ENCODE measurements at regions not wholly inside any gene's neighbourhood (a gene's known extent, or its start where the extent isn't known, plus 50 kb on each side); places are given as distances from the start of the nearest gene placed in this dataset.
"Not testable (repeated sequence)": the region's sequence is repeated elsewhere in the genome, so short reads cannot be mapped to it uniquely, and the experiment has no call there.

DNA sequence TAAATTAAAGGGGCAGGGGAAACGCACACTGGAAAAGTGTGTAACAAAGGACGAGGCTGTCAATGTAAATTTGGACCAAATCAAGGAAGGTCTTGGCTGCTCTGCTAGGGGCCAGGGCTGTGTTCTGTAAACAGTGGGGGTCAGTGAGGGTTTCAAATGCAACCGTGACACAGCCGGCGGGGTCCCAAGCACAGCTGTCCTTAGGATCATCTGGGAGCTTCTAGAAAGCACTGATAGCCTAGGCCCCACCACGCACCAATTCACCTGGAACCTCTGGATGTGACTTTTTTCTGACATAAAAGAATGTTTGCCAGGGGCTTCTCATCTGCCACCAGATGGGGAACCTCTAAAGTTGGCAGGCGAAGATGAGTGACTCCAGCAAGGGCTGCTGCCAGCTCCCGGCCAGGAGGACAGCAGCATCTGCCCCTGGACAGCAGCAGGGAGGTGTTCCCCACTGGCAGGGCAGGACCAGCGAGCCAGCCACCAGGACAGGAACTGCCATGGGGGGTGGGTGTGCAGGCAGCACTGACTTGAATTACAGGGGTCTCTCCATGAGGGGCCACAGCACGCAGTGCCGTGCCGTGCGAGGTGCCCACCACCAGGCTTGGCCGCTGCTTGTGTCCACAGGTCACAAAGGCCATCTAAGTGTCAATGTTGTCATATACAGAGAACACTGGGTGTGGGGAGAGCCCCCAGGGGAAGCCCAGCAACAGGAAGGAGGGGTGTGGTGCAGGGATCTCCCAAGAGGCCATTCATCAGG is 87.5 kb downstream of the SOX1 start:
- peak in 1 of 2 donors; percentile 53 for DNase-seq
- WGBS, 2 donors: 73 to 75% methylated on average over 14 of the region's 14 CpGs
- Histone ChIP-seq H3K27me3 (ENCODE audit: control insufficient read depth in 1 of 2, insufficient read depth in 2 of 2, low read length in 1 of 2) (no peaks in the 10 kb centered on the region), H3K27ac (ENCODE audit: low read depth in 1 of 2, low read length in 2 of 2) (no peak overlapping the region), H3K4me3 (ENCODE audit: low read length in 2 of 2) (no peak overlapping the region), H3K9me3 (ENCODE audit: control insufficient read depth, low read length) (peaks cover 1% of the 10 kb centered on the region), H3K4me1 (ENCODE audit: control insufficient read depth in 1 of 2, insufficient read depth in 2 of 2, low read length in 2 of 2) (no peaks in the 10 kb centered on the region), H3K36me3 (ENCODE audit: control insufficient read depth in 1 of 2, insufficient read depth in 2 of 2, low read length in 1 of 2) (no peaks in the 10 kb centered on the region)
- intact Hi-C loops (cut with DNase I): no loop called here
- ATAC-seq (ENCODE audit: low FRiP score): no peak

DNA sequence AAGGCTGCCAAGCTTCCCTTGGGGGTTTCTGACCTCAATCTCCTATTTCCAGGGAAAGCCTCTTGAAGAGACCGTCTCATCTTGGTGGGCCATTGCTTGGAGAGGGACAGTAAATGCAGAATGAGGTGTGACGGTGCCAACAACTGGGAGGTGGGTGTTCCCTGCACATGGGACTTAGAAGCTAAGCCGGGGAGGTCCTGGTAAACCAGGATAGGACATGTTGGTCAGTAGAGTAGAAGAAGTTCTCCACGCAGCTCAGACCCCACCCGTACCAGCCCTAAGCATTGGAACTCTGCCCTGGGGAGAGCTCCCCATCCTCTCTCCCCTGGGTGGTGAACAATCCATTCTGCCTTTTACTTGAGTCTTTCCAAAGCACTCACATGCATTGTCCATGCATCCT is 92.0 kb downstream of the SOX1 start:
- DNase-seq (peak in 1 of 2 donors; percentile 14), ATAC-seq (ENCODE audit: low FRiP score) (no peak)
- Histone ChIP-seq H3K27me3 (ENCODE audit: control insufficient read depth in 1 of 2, insufficient read depth in 2 of 2, low read length in 1 of 2) (no peaks in the 10 kb centered on the region), H3K4me1 (ENCODE audit: control insufficient read depth in 1 of 2, insufficient read depth in 2 of 2, low read length in 2 of 2) (no peaks in the 10 kb centered on the region), H3K27ac (ENCODE audit: low read depth in 1 of 2, low read length in 2 of 2) (no peak overlapping the region), H3K9me3 (ENCODE audit: control insufficient read depth, low read length) (peaks cover 1% of the 10 kb centered on the region), H3K4me3 (ENCODE audit: low read length in 2 of 2) (no peak overlapping the region), H3K36me3 (ENCODE audit: control insufficient read depth in 1 of 2, insufficient read depth in 2 of 2, low read length in 1 of 2) (no peaks in the 10 kb centered on the region)
- intact Hi-C loops (cut with DNase I): no loop called here
- 80 to 87% methylated on average over 5 of the region's 5 CpGs for WGBS, 2 donors

DNA sequence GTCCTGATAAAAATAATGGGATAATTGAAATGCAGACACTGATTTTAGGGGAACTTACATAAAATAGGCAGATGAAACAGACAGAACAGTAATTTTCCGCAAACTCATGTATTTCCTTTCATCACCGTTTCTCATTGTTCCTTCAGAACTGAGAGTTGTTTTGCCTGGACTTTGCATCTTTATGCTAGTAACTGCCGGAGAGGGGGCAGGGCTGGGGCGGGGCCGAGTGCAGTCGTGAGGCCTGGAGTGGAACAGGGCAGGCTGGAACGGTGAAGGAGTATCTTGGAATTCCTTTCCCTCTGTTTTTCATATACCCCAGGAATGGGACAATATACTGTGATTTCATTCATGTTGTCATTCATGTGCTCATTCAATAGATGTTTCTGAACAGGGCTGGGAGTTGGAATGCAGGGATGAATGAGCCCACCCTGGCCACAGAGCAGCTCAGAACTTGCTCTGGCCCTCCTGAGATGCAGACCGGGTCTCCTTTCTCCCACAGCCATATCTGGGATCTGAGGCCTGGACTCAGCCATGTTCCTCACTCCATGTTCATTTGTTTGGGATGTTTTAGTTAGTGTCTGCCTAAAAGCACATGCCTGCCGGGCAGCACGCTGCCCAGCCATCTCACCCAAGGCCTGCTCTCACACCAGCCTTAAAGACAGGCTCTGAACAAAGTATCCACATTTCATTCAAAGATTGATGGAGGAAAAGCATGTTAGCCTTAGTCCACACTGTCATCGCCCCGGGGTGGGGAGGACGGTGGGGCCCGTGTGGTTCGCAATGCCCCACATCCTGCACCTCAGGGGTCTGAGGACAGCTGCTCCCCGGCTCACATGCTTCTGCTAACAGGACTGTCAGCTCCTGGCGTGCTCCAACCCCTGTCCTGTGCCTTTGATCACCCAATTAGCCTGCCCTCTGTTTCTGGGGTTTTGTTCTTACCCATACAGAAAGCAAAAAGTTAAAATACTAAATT is 92.9 kb downstream of the SOX1 start:
- Histone ChIP-seq H3K27me3 (ENCODE audit: control insufficient read depth in 1 of 2, insufficient read depth in 2 of 2, low read length in 1 of 2) (no peaks in the 10 kb centered on the region), H3K36me3 (ENCODE audit: control insufficient read depth in 1 of 2, insufficient read depth in 2 of 2, low read length in 1 of 2) (no peaks in the 10 kb centered on the region), H3K9me3 (ENCODE audit: control insufficient read depth, low read length) (peaks cover 1% of the 10 kb centered on the region), H3K4me1 (ENCODE audit: control insufficient read depth in 1 of 2, insufficient read depth in 2 of 2, low read length in 2 of 2) (no peaks in the 10 kb centered on the region), H3K27ac (ENCODE audit: low read depth in 1 of 2, low read length in 2 of 2) (no peak overlapping the region), H3K4me3 (ENCODE audit: low read length in 2 of 2) (no peak overlapping the region)
- DNase-seq (peak in 1 of 2 donors; percentile 55), ATAC-seq (ENCODE audit: low FRiP score) (peak; percentile 38)
- WGBS, 2 donors: 54 to 55% methylated on average over 17 of the region's 17 CpGs
- intact Hi-C loops (cut with DNase I): no loop called here

DNA sequence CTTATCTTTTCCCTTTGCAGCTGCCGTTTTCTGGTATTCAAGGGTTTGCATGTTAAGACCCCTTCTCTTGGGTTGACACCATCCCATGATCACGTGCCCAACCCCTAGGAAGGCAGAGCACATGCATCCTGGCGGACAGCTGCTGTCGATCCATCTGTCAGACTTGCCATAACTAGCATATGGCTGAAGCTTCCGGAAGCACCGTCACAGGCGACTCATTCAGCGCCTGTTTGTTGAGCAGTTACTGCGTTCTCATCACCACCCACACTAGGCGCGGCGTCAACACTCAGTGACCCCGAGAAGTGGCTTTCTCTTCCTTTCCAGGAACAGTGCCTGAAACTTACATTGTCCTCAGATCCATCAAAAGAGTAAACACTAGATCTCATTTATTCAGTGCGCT is 93.6 kb downstream of the SOX1 start:
- no peaks in the 10 kb centered on the region for H3K27me3 ChIP-seq (ENCODE audit: control insufficient read depth in 1 of 2, insufficient read depth in 2 of 2, low read length in 1 of 2)
- intact Hi-C loops (cut with DNase I): no loop called here
- WGBS, 2 donors: 65 to 79% methylated on average over 14 of the region's 14 CpGs

DNA sequence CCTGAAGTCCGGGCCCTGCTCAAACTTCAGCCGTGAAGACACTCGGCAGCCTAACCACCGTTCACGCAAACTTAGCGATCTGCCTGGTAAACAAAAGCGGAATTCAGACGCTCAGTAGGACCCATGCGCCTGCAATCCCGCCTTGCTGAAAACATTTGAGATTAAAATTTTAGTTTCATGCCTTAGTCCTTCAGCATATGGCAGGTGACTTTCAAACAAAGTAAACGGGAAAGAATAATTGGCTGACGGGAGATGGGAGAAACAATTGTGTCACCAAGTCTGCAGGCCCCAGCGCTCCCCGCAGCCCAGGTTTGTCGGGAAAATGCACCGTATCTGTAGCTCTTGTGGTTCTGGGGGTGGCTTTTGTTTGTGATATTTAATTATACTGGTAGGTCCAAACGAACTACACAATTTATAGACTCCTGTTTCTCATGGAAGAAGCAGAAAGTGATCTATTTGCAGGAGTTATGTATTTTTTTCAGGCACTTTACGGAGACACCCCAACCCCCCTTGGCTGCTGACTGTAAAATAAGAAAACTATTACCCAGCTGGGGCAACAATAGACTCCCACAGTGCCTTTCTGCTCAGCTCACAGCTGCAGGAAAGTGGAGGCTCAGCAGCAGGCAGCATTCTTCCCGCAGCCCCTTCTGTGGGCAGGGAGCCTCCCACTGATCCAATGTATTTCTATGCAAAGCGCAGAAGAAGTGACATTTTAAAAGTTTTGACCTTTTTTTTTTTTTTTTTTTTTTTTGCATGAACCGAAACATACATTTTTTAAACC is 94.8 kb downstream of the SOX1 start:
- DNase-seq: peak in 1 of 2 donors; percentile 39
- H3K4me1 ChIP-seq (ENCODE audit: control insufficient read depth in 1 of 2, insufficient read depth in 2 of 2, low read length in 2 of 2): no peaks in the 10 kb centered on the region
- H3K36me3 ChIP-seq (ENCODE audit: control insufficient read depth in 1 of 2, insufficient read depth in 2 of 2, low read length in 1 of 2): no peaks in the 10 kb centered on the region
- no peak for ATAC-seq (ENCODE audit: low FRiP score)
- intact Hi-C loops (cut with DNase I): no loop called here
- no peak overlapping the region for H3K27ac ChIP-seq (ENCODE audit: low read depth in 1 of 2, low read length in 2 of 2)
- 37 to 38% methylated on average over 21 of the region's 21 CpGs for WGBS, 2 donors
- H3K4me3 ChIP-seq (ENCODE audit: low read length in 2 of 2): no peak overlapping the region
- no peaks in the 10 kb centered on the region for H3K27me3 ChIP-seq (ENCODE audit: control insufficient read depth in 1 of 2, insufficient read depth in 2 of 2, low read length in 1 of 2)
- H3K9me3 ChIP-seq (ENCODE audit: control insufficient read depth, low read length): peaks cover 1% of the 10 kb centered on the region

More for the DNA sequence above, 93.6 kb downstream of the SOX1 start:
- Histone ChIP-seq H3K27ac (ENCODE audit: low read depth in 1 of 2, low read length in 2 of 2) (no peak overlapping the region), H3K4me1 (ENCODE audit: control insufficient read depth in 1 of 2, insufficient read depth in 2 of 2, low read length in 2 of 2) (no peaks in the 10 kb centered on the region), H3K9me3 (ENCODE audit: control insufficient read depth, low read length) (peaks cover 1% of the 10 kb centered on the region), H3K36me3 (ENCODE audit: control insufficient read depth in 1 of 2, insufficient read depth in 2 of 2, low read length in 1 of 2) (no peaks in the 10 kb centered on the region), H3K4me3 (ENCODE audit: low read length in 2 of 2) (no peak overlapping the region)
- peak in 1 of 2 donors; percentile 34 for DNase-seq
- no peak for ATAC-seq (ENCODE audit: low FRiP score)

DNA sequence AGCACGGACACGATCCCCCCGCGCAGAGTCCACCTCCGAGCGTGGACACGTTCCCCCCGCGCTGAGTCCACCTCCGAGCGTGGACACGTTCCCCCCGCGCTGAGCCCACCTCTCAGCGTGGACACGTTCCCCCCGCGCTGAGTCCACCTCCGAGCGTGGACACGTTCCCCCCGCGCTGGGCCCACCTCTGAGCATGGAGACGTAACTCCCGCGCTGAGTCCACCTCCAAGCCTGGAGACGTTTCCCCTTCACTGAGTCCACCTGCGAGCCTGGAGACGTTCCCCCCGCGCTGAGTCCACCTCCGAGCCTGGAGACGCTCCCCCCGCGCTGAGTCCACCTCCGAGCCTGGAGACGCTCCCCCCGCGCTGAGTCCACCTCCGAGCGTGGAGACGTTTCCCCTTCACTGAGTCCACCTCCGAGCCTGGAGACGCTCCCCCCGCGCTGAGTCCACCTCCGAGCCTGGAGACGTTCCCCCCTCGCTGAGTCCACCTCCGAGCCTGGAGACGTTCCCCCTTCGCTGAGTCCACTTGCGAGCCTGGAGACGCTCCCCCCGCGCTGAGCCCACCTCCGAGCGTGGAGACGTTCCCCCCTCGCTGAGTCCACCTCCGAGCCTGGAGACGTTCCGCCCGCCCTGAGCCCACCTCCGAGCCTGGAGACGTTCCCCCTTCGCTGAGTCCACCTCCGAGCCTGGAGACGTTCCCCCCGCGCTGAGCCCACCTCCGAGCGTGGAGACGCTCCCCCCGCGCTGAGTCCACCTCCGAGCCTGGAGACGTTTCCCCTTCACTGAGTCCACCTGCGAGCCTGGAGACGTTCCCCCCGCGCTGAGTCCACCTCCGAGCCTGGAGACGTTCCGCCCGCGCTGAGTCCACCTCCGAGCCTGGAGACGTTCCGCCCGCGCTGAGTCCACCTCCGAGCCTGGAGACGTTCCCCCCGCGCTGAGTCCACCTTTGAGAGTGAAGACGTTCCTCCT is 97.0 kb downstream of the SOX1 start:
- H3K27me3 ChIP-seq (ENCODE audit: control insufficient read depth in 1 of 2, insufficient read depth in 2 of 2, low read length in 1 of 2); ATAC-seq (ENCODE audit: low FRiP score); H3K9me3 ChIP-seq (ENCODE audit: control insufficient read depth, low read length); H3K4me3 ChIP-seq (ENCODE audit: low read length in 2 of 2); H3K27ac ChIP-seq (ENCODE audit: low read depth in 1 of 2, low read length in 2 of 2); H3K4me1 ChIP-seq (ENCODE audit: control insufficient read depth in 1 of 2, insufficient read depth in 2 of 2, low read length in 2 of 2); intact Hi-C loops (cut with DNase I); H3K36me3 ChIP-seq (ENCODE audit: control insufficient read depth in 1 of 2, insufficient read depth in 2 of 2, low read length in 1 of 2): not testable (repeated sequence)
- DNase-seq: peak in 1 of 2 donors; percentile 23
- 96% methylated on average over 96 to 97 of the region's 97 CpGs for WGBS, 2 donors

DNA sequence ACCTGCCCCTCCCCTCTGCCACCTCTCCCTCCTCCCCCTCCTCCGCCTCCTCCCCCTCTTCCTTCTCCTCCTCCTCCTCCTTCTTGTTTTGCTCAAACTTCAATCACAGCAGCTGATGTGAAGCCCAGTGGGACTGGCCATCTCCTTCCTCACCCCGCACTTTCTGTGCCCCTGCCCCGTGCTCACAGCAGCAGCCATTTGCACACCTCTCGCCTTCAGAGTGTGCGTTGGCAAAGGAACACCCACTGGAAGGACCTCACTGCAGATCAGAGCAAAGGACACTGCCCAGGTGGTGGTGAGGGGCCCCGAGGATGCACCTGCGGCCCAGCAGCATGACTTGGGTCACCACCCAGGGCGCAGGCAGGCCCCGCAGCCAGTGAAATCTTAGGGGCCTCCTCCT is 98.8 kb downstream of the SOX1 start:
- intact Hi-C loops (cut with DNase I): no loop called here
- Histone ChIP-seq H3K4me3 (ENCODE audit: low read length in 2 of 2) (no peak overlapping the region), H3K9me3 (ENCODE audit: control insufficient read depth, low read length) (peaks cover 3% of the 10 kb centered on the region), H3K27me3 (ENCODE audit: control insufficient read depth in 1 of 2, insufficient read depth in 2 of 2, low read length in 1 of 2) (no peaks in the 10 kb centered on the region), H3K36me3 (ENCODE audit: control insufficient read depth in 1 of 2, insufficient read depth in 2 of 2, low read length in 1 of 2) (no peaks in the 10 kb centered on the region), H3K27ac (ENCODE audit: low read depth in 1 of 2, low read length in 2 of 2) (no peak overlapping the region), H3K4me1 (ENCODE audit: control insufficient read depth in 1 of 2, insufficient read depth in 2 of 2, low read length in 2 of 2) (no peaks in the 10 kb centered on the region)
- ATAC-seq (ENCODE audit: low FRiP score) (no peak), DNase-seq (peak in 1 of 2 donors; percentile 41)
- WGBS, 2 donors: 51 to 56% methylated on average over 9 of the region's 9 CpGs
